ENCODE measurements at regions not wholly inside any gene's neighbourhood (a gene's known extent, or its start where the extent isn't known, plus 50 kb on each side); places are given as distances from the start of the nearest gene placed in this dataset.
"Not testable (repeated sequence)": the region's sequence is repeated elsewhere in the genome, so short reads cannot be mapped to it uniquely, and the experiment has no call there.

DNA sequence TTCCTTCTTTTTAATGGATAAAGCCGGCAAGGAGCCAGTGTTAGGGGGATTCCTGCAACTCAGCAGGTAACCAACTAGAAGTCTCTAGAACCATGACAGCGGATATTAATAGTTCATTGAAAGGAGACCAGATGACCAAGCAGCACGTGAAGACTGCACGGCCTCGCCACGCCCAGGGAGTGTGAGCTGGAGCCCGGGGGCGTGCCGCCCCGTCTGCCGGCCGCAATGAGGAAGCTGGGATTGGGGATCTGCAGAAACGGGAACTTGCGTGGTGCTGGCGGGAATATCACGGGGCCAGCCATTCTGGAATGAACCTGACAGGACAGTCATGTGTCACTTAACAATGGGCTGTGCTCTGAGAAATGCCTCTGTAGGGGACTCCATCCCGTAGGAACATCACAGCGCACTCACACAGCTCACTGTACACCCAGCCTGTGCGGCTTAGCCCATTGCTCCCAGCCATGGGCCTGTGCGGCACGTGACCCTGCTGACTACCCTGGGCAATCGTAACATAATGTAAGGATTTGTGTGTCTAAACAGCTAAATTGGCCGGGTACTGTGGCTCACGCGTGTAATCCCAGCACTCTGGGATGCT lies 4092.8 kb upstream of the TPTE start:
- DNase-seq (ENCODE audit: low read depth) = not testable (repeated sequence)

DNA sequence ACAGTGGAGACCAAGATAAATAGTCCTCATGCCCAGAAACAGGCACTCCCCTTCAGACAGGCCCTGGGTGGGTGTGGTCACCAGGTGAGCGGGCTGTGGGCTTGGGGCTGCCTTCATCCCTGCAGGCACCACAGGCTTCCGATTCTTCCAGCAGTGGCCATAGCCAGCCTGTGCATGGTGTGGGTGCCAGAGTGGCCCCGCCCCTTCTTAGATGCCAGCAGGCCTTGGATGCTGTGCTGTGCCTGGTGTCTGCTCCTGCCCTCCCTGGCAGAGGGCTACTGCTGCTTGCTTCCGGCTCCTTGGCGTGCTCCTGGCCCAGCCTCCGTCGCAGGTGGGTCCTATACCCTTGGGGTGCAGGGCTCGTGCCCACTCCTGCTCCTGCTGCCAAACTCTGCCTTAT lies 4091.5 kb upstream of the TPTE start:
- DNase-seq (ENCODE audit: low read depth) = not testable (repeated sequence)

DNA sequence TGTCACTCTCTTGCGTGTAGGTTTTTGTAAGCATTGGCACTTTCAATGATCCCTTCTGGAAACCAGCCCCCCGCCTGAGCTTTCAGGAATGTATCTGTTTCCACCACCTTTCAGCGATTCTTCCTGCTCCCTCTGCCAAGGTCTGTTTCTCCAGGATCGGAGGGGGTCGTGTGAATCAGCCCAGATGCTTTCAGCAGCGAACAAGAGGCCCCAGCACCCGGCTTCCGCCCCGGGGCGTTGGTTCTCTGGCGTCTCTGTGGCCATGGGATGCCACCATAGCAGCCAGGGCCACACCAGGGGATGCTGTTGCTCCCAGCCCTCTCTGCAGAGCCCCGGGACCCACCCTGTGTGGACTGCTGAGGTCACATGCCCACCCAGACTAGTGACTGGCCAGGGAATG lies 4088.2 kb upstream of the TPTE start:
- DNase-seq (ENCODE audit: low read depth) = not testable (repeated sequence)

GRCh38 chr21:6436205-6436604 lies 4085.2 kb upstream of the TPTE start:
- not testable (repeated sequence) for DNase-seq (ENCODE audit: low read depth)

DNA sequence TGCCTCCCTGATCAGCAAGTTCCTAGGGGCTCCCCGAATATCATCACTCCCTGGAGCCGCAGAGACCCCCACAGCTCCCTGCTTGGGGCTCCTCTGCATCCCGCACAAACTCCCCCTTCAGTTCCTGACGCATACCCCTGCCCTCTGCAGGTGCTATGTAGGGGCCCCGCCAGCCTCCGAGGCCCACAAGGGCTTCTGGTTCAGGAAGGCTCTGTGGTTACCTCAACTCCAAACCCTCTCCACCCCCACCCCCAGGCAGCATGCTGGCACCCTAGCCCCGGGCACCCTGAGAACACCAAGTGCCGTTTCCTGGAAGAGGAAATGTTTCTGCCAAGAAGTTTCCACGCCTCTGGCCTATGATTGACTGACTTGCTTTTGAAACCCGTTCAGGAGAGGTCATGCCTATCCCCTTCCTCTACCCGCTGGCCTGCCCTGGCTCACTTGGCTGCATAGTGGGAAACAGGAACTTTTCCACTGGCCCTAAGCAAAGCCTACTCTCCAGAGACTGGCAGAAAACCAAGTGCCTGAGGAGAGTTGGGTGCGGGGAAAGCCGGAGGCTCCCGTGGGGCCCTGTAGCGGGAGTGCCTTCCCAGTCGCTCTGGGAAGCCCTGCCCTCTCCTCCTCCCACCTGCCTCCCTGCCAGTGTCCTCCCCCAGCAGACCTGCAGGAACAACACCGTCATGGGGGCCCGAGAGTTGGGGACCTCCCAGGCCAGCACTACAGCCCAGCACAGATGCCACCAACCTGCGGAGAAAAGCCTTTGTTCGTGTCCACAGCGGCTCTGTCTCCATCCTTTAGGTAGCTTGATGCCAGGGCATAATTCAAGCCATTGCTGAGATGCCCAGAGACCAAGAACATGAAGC lies 4084.2 kb upstream of the TPTE start:
- DNase-seq (ENCODE audit: low read depth) = not testable (repeated sequence)

- DNase-seq (ENCODE audit: low read depth) = not testable (repeated sequence)
Measured at GRCh38 chr21:6437834-6438187, 4083.6 kb upstream of the TPTE start.

DNA sequence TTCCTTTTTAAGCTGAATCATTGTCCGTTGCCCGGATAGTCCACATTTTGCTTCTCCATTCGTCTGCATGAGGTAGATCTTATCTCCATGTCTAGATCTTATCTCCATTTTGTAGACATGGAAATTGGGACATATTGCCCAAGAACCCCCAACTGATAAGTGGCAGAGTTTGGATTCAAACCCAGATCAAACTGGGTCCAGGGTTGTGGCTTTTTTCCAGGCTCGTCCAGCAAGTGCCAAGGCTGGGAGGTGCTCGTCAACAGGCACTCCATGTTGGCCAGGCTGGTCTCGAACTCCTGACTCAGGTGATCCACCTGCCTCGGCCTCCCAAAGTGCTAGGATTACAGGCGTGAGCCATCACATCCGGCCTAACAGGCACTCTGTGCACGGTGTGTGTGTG lies 4082.3 kb upstream of the TPTE start:
- not testable (repeated sequence) for DNase-seq (ENCODE audit: low read depth)

DNA sequence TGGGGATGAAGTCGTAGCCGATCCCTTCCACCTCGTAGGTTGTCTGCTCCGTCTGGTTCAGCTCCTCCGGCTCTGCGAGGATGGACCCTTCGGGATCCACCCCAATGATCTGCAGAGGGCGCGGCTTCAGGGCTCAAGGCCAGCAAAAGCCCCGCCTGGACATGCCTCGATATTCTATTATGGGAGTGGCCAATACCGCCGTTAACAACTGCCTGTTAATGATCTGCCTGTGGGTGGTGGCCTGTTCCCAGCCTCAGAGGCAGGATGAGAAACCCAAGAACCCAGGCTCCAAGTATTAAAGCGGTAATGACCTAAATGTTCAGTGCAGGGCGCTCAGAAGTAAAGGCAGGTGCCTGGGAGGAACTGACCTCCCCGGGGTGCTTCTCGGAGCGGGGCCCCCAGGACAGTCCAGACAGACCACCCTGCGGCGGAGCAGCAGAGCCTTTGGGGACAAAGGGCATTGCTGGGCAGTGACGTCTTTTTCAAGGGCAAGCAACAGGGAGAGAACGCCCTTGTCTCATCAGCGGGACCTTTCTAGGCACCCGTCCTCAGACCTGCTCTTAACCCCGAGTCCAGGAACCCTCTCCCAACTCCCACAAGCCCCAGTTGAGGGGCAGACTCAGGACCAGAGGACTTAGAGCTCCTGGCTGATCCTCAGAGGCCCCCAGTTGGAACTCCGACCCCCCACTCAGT lies 4066.6 kb upstream of the TPTE start:
- DNase-seq (ENCODE audit: low read depth) = not testable (repeated sequence)

DNA sequence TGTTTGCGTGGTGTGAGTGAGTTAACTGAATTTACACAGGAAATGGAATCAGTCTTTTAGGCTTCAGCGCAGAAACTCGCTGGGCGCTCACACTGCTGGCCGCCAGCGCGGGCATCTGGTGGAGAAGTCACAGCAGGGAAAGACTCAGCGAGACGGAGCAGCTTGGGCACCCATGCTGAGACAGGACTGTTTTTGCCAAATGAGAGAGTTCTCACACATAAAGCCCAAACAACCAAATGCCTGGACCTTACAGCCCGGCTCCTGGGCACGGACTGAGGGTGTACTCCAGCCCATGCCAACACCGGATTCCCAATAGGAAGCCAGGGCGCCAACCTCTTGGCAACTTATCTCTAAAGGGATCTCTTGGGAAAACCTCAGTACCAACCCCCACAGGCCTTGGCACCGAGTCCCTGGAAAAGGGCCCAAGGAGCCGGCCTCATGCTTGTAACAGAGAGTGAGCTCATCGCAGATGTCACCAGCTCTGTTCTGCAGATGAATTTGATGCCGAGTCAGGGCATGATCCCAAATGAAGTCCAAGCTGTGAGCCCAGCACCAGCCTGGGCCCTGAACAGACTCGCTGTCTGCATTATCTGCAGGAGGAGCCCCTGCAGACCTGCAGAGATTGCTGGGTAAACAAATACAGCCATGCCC lies 4065.2 kb upstream of the TPTE start:
- DNase-seq (ENCODE audit: low read depth) = not testable (repeated sequence)

GRCh38 chr21:6459761-6460160 lies 4061.6 kb upstream of the TPTE start:
- not testable (repeated sequence) for DNase-seq (ENCODE audit: low read depth)

GRCh38 chr21:6461358-6461757 lies 4060.0 kb upstream of the TPTE start:
- DNase-seq (ENCODE audit: low read depth) = not testable (repeated sequence)

DNA sequence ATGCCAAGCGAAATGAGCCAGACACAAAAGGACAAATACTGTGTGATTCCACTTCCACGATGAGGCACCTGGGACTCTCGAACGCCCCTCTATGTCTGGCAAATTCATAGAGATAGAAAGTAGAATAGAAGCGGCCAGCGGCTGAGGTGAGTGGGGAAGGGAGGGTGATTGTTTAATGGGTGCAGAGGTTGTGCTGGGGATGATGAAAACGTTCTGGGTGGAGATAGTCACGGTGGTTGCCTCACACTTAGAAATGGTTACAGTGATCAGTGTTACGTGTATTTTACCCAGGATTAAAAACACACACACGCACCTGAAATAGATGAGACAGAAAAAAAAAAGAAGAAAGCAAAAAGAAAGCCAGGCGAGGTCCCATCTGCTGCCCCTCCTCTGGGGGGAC lies 4057.0 kb upstream of the TPTE start:
- not testable (repeated sequence) for DNase-seq (ENCODE audit: low read depth)

GRCh38 chr21:6466081-6466698 lies 4055.2 kb upstream of the TPTE start:
- not testable (repeated sequence) for DNase-seq (ENCODE audit: low read depth)

- DNase-seq (ENCODE audit: low read depth) = not testable (repeated sequence)
Measured at GRCh38 chr21:6466707-6467106, 4054.7 kb upstream of the TPTE start.

GRCh38 chr21:6467189-6467774 lies 4054.1 kb upstream of the TPTE start:
- DNase-seq (ENCODE audit: low read depth) = not testable (repeated sequence)

GRCh38 chr21:6467907-6468306 lies 4053.5 kb upstream of the TPTE start:
- not testable (repeated sequence) for DNase-seq (ENCODE audit: low read depth)

DNA sequence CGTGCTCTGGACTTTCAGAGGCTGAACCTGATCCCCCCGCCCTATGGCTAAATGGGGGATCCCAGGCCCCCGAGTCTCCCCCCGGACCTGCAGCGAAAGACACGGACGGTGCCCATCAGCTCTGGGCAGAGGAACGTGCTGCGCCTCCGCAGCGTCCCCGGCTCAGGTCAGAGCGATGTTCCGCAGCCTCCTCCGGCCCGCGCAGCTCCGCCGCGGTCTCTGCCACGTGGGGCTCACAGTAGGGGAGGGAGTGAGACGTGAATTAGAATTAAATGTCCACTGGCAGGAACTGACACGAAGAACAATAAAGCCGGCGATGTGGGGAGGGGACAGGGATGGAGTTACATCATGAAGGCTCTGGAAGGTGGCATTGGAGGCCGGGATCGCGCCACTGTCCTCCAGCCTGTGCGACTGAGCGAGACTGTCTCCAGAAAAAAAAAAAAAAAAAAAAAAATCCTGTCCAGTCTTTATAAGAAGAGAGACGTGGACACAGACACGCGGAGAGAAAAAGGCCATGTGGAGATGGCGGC lies 4053.0 kb upstream of the TPTE start:
- not testable (repeated sequence) for DNase-seq (ENCODE audit: low read depth)

GRCh38 chr21:6474250-6474968 lies 4047.0 kb upstream of the TPTE start:
- not testable (repeated sequence) for DNase-seq (ENCODE audit: low read depth)

DNA sequence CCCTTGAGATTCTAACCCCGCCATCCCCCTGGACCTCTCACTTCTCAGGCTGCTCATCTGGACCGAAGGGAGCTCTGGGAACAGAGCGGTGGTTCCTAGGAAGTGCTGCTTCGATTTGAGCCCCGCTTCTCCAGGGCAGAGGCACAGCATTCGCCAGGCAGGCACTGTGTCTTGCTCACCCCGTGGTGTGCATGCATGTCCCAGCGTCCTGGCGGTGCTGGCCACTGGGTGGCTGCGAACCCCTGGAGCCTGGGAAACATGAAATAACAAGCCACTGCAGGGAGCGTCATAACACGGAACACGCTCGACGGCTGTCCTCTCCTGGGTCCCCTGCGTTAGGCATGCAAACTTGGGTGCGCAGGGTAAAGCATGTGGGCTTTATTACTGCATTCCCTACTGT lies 4040.3 kb upstream of the TPTE start:
- DNase-seq (ENCODE audit: low read depth) = not testable (repeated sequence)

- not testable (repeated sequence) for DNase-seq (ENCODE audit: low read depth)
Measured at GRCh38 chr21:6482616-6483015, 4038.8 kb upstream of the TPTE start.

All from stimulated activated CD4-positive, alpha-beta T cell treated with anti-CD3 and anti-CD28 coated beads, Interleukin-2, amount 100 ng/mL, for 4 hours (primary cell).